Trophoblast cell (in vitro differentiated cells and primary cell): ENCODE measurements at regions not wholly inside any gene's neighbourhood (a gene's known extent, or its start where the extent isn't known, plus 50 kb on each side); places are given as distances from the start of the nearest gene placed in this dataset.

Experiments used
- DNase-seq, 2 donors: peaks; one replicate each; pipeline ENCODE4 v3.0.0-alpha.2; 2016
- H2AFZ ChIP-seq: 2 replicates; pipeline ENCODE4 v1.6.1; 2013; ENCODE audit warnings: low read length, moderate library complexity, mild to moderate bottlenecking; ENCODE audit not compliant: insufficient read depth, poor library complexity
- H2AK5ac ChIP-seq: 2 replicates; pipeline ENCODE4 v1.6.1; 2013; ENCODE audit warnings: mild to moderate bottlenecking, low read length
- H2BK120ac ChIP-seq: 2 replicates; pipeline ENCODE4 v1.6.1; 2013; ENCODE audit warnings: low read length, mild to moderate bottlenecking, moderate library complexity; ENCODE audit not compliant: insufficient read depth, poor library complexity
- H2BK12ac ChIP-seq: 2 replicates; pipeline ENCODE4 v1.6.1; 2013; ENCODE audit warnings: mild to moderate bottlenecking, low read length, moderate library complexity
- H2BK5ac ChIP-seq: 2 replicates; pipeline ENCODE4 v1.6.1; 2013; ENCODE audit warnings: low read length, low read depth, moderate library complexity, mild to moderate bottlenecking; ENCODE audit not compliant: poor library complexity
- H3K14ac ChIP-seq: 2 replicates; pipeline ENCODE4 v1.6.1; 2013; ENCODE audit warnings: mild to moderate bottlenecking, low read length
- H3K18ac ChIP-seq: 2 replicates; pipeline ENCODE4 v1.6.1; 2013; ENCODE audit warnings: mild to moderate bottlenecking, low read length
- H3K23ac ChIP-seq: 2 replicates; pipeline ENCODE4 v1.6.1; 2013; ENCODE audit warnings: low read length
- H3K27ac ChIP-seq: 2 replicates; pipeline ENCODE4 v1.5.1; 2013; ENCODE audit warnings: low read depth, mild to moderate bottlenecking, inconsistent platforms, low read length, moderate library complexity
- H3K27me3 ChIP-seq: 2 replicates; pipeline ENCODE4 v1.6.1; 2013; ENCODE audit warnings: inconsistent platforms, mild to moderate bottlenecking, low read length, moderate library complexity; ENCODE audit not compliant: insufficient read depth
- H3K36me3 ChIP-seq, 2 experiments: 1 replicate in 1 of 2; 2 replicates in 1 of 2; pipeline ENCODE4 v1.6.1; 2013; ENCODE audit warnings: low read length in 2 of 2, mild to moderate bottlenecking in 2 of 2, moderate library complexity in 1 of 2; ENCODE audit not compliant: insufficient read depth in 2 of 2, control insufficient read depth in 1 of 2
- H3K4ac ChIP-seq: 2 replicates; pipeline ENCODE4 v1.6.1; 2013; ENCODE audit warnings: low read depth, mild to moderate bottlenecking, low read length, moderate library complexity
- H3K4me1 ChIP-seq, 2 experiments: 1 replicate in 1 of 2; 2 replicates in 1 of 2; pipeline ENCODE4 v1.6.1; 2013; ENCODE audit warnings: low read length in 2 of 2, mild to moderate bottlenecking in 2 of 2, moderate library complexity in 1 of 2; ENCODE audit not compliant: insufficient read depth in 2 of 2, control insufficient read depth in 1 of 2
- H3K4me2 ChIP-seq: 2 replicates; pipeline ENCODE4 v1.6.1; 2013; ENCODE audit warnings: inconsistent platforms, mild to moderate bottlenecking, low read length, moderate library complexity
- H3K4me3 ChIP-seq: 2 replicates; pipeline ENCODE4 v1.5.1; 2013; ENCODE audit warnings: mild to moderate bottlenecking, low read depth, low read length, inconsistent platforms
- H3K79me1 ChIP-seq: one replicate; pipeline ENCODE4 v1.6.1; 2013; ENCODE audit warnings: low read length
- H3K79me2 ChIP-seq: 2 replicates; pipeline ENCODE4 v1.6.1; 2013; ENCODE audit warnings: low read length, mild to moderate bottlenecking; ENCODE audit not compliant: control insufficient read depth, insufficient read depth, poor library complexity
- H3K9ac ChIP-seq: 2 replicates; pipeline ENCODE4 v1.6.1; 2013; ENCODE audit warnings: mild to moderate bottlenecking, low read length
- H3K9me3 ChIP-seq: 2 replicates; pipeline ENCODE4 v1.6.1; 2013; ENCODE audit warnings: low read depth, mild to moderate bottlenecking, control low read depth, inconsistent platforms, low read length; ENCODE audit not compliant: insufficient read depth
- H4K12ac ChIP-seq: 2 replicates; pipeline ENCODE4 v1.6.1; 2013; ENCODE audit warnings: low read depth, mild to moderate bottlenecking, low read length, moderate library complexity
- H4K8ac ChIP-seq: 2 replicates; pipeline ENCODE4 v1.6.1; 2013; ENCODE audit warnings: low read depth, mild to moderate bottlenecking, low read length, moderate library complexity
- H4K91ac ChIP-seq: one replicate; pipeline ENCODE4 v1.6.1; 2013; ENCODE audit warnings: low read depth, mild to moderate bottlenecking, low read length, moderate library complexity
- WGBS: extraction: QIAGEN DNeasy Blood & Tissue Kit; methylation state at CpG from one replicate; pipeline ENCODE4 v1.1.7; 2013; ENCODE audit warnings: missing lambda C conversion rate; ENCODE audit not compliant: insufficient read length, insufficient coverage; ENCODE audit errors: extremely low coverage; 5-methylcytosine and 5-hydroxymethylcytosine counted together

DNA sequence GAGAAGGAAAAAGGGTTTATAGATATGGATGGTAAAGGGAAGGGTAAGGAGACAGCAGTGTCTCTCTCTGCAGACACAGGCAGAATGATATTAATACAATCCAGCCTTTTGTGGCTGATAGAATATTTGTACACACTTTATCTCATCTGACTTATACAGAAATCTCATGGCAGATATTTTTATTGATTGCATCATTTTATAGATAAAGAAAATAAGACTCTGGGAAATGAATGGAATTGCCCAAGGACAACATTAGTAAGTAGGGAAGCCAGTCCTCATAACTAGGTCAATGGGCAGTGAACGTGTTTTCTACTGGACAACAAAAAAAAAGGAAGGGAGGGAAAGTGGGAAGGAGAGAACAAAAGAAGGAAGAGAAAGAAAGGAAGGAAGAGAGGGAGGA, 236.4 kb upstream of the EPHA4 start:
- Histone ChIP-seq H3K4me1 (no peaks in the 10 kb centered on the region), H3K36me3 (no peaks in the 10 kb centered on the region), H2AK5ac (no peak overlapping the region), H3K4me2 (no peak overlapping the region), H3K4me3 (no peak overlapping the region), H3K27me3 (no peaks in the 10 kb centered on the region), H3K23ac (no peak overlapping the region), H3K9ac (no peak overlapping the region), H3K18ac (no peak overlapping the region), H2BK12ac (no peak overlapping the region), H3K27ac (no peak overlapping the region), H3K14ac (no peak overlapping the region), H2BK5ac (no peak overlapping the region), H2AFZ (no peak overlapping the region), H3K79me1 (no peaks in the 10 kb centered on the region), H3K9me3 (no peaks in the 10 kb centered on the region), H4K12ac (no peak overlapping the region), H3K4ac (no peak overlapping the region), H3K79me2 (no peaks in the 10 kb centered on the region), H2BK120ac (no peak overlapping the region), H4K91ac (no peak overlapping the region), H4K8ac (no peak overlapping the region)
- DNase-seq: no peak
- WGBS: no CpG with 5 or more reads among the region's 1 CpG

DNA sequence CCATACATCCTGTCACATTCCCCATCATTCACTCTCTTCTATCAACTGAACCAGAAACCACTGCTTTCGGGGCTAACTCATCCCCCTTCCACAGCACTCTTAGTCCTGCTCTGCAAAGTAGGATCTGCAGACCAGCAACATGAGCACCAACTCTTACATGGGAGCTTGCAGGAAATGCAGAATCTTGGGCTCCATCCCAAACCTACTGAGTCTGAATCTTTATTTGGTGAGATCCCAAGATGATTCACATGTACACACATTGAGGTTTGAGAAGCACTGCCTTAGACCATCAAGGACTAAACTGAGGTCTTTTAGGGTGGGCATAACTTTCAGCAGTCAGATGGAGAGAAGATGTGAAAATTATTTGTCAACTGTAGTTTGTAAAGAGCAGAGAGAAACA, 235.6 kb upstream of the EPHA4 start:
- H3K27ac ChIP-seq: no peak overlapping the region
- H3K9ac ChIP-seq: no peak overlapping the region
- DNase-seq: no peak
- H3K4me1 ChIP-seq: no peaks in the 10 kb centered on the region
- H3K79me1 ChIP-seq: no peaks in the 10 kb centered on the region
- H3K36me3 ChIP-seq: no peaks in the 10 kb centered on the region
- WGBS: no CpG with 5 or more reads among the region's 1 CpG
- no peak overlapping the region for H3K4me2 ChIP-seq
- no peak overlapping the region for H3K23ac ChIP-seq
- H3K9me3 ChIP-seq: no peaks in the 10 kb centered on the region
- H2AK5ac ChIP-seq: no peak overlapping the region
- H2BK12ac ChIP-seq: no peak overlapping the region
- H4K8ac ChIP-seq: no peak overlapping the region
- no peak overlapping the region for H2BK120ac ChIP-seq
- H3K4ac ChIP-seq: no peak overlapping the region
- no peak overlapping the region for H4K12ac ChIP-seq
- no peak overlapping the region for H2BK5ac ChIP-seq
- no peak overlapping the region for H3K14ac ChIP-seq
- H3K79me2 ChIP-seq: no peaks in the 10 kb centered on the region
- no peak overlapping the region for H2AFZ ChIP-seq
- no peak overlapping the region for H3K18ac ChIP-seq
- H4K91ac ChIP-seq: no peak overlapping the region
- no peak overlapping the region for H3K4me3 ChIP-seq
- H3K27me3 ChIP-seq: no peaks in the 10 kb centered on the region

DNA sequence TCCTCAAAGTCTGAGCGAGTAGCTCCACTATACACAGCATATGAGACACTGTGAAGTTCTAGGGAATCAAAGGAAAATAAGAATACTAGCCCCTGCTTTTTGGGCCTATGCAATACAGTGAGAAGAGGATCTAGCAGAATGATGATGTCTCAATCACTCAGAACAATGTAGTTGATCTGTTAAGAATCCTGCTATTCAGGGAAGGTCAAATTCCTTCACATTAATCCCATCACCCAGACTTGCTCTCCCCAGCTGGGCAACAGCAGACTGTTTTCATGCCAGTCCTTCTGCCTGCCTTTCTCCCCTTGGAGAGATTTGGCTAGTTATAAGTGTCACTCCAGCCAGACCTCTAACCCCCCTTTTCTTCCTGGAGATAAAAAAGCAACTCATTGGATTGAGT, 230.0 kb upstream of the EPHA4 start:
- DNase-seq: peak in 1 of 2 donors; percentile 49
- no peaks in the 10 kb centered on the region for H3K79me1 ChIP-seq
- H4K91ac ChIP-seq: no peak overlapping the region
- no peaks in the 10 kb centered on the region for H3K79me2 ChIP-seq
- H2BK5ac ChIP-seq: no peak overlapping the region
- H3K4me2 ChIP-seq: no peak overlapping the region
- no peaks in the 10 kb centered on the region for H3K36me3 ChIP-seq
- no peak overlapping the region for H2AFZ ChIP-seq
- H3K27ac ChIP-seq: no peak overlapping the region
- no peak overlapping the region for H3K9ac ChIP-seq
- no peak overlapping the region for H4K8ac ChIP-seq
- H3K23ac ChIP-seq: no peak overlapping the region
- no peak overlapping the region for H3K4me3 ChIP-seq
- H3K27me3 ChIP-seq: no peaks in the 10 kb centered on the region
- no peak overlapping the region for H3K4ac ChIP-seq
- no peak overlapping the region for H2BK12ac ChIP-seq
- no peak overlapping the region for H2BK120ac ChIP-seq
- H2AK5ac ChIP-seq: no peak overlapping the region
- no peaks in the 10 kb centered on the region for H3K4me1 ChIP-seq
- no peak overlapping the region for H3K14ac ChIP-seq
- WGBS: no CpG with 5 or more reads among the region's 1 CpG
- no peaks in the 10 kb centered on the region for H3K9me3 ChIP-seq
- no peak overlapping the region for H3K18ac ChIP-seq
- no peak overlapping the region for H4K12ac ChIP-seq

GRCh38 chr2:221792971-221793521, 220.9 kb upstream of the EPHA4 start:
- Histone ChIP-seq H3K79me2 (no peaks in the 10 kb centered on the region), H3K4me3 (no peak overlapping the region), H3K23ac (no peak overlapping the region), H3K4me2 (no peak overlapping the region), H2BK5ac (peak overlapping the region; percentile 54), H3K4me1 (peaks cover 6 to 10% of the 10 kb centered on the region in 2 experiments), H4K91ac (peak overlapping the region; percentile 83), H2BK12ac (peak overlapping the region; percentile 37), H2AK5ac (no peak overlapping the region), H3K9ac (no peak overlapping the region), H2BK120ac (peak overlapping the region; percentile 20), H3K36me3 (no peaks in the 10 kb centered on the region), H2AFZ (no peak overlapping the region), H3K79me1 (peaks cover 15% of the 10 kb centered on the region), H4K8ac (peak overlapping the region; percentile 76), H3K4ac (peak overlapping the region; percentile 70), H3K27me3 (no peaks in the 10 kb centered on the region), H3K9me3 (no peaks in the 10 kb centered on the region), H3K14ac (no peak overlapping the region), H3K27ac (peak overlapping the region; percentile 24), H4K12ac (no peak overlapping the region), H3K18ac (no peak overlapping the region)
- no CpG with 5 or more reads among the region's 7 CpGs for WGBS
- DNase-seq: peak in 1 of 2 donors; percentile 33
